HL-60 (cell line): ENCODE measurements at regions not wholly inside any gene's neighbourhood (a gene's known extent, or its start where the extent isn't known, plus 50 kb on each side); places are given as distances from the start of the nearest gene placed in this dataset.

Experiments
- SPI1 ChIP-seq: IDR thresholded peaks from 2 replicates; pipeline ENCODE4 v1.6.1; 2012; ENCODE audit warnings: low read depth, mild to moderate bottlenecking, borderline replicate concordance
- TF ChIP-seq, protein P1 (sequence below): IDR thresholded peaks from one replicate; pipeline ENCODE4 v1.5.1; 2011; ENCODE audit warnings: low read length, control low read depth, inconsistent platforms; ENCODE audit not compliant: insufficient read depth

DNA sequence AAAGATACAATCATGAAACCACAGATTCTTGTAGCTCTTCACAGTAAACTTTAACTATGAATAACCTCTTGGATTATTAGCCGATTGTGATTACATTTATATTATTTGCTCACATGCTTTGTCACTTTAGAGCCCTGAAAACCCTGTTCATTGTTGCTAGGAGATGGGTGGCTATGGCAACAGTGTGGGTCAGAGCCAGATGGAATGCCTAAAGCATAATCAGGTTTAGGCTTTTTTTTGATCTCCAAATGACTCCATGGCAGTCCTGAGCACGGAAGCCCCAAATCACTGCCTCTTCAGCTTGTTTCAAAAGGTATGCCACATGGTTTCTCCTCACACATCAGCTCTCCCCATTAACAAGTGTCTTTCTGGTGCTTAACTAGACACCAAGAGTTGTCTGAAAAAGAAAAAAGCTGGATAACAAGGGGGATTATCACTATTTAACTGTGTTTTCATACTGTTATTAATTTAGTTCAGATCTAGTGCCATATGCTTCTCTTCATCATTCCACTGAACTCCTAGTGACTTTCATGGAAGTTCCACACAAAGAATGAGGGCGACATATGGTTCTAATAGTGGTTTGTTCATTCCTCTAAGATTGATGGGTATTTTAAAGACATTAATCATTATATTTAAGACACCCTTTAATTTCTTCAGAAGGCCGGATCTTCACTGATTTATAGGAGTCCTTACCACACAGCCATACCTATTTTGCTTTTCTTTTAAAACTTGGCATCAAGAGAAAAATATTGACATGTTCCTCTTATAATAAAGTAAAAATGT is 88.8 kb upstream of the PAM start:
- TF ChIP-seq, protein P1, sequence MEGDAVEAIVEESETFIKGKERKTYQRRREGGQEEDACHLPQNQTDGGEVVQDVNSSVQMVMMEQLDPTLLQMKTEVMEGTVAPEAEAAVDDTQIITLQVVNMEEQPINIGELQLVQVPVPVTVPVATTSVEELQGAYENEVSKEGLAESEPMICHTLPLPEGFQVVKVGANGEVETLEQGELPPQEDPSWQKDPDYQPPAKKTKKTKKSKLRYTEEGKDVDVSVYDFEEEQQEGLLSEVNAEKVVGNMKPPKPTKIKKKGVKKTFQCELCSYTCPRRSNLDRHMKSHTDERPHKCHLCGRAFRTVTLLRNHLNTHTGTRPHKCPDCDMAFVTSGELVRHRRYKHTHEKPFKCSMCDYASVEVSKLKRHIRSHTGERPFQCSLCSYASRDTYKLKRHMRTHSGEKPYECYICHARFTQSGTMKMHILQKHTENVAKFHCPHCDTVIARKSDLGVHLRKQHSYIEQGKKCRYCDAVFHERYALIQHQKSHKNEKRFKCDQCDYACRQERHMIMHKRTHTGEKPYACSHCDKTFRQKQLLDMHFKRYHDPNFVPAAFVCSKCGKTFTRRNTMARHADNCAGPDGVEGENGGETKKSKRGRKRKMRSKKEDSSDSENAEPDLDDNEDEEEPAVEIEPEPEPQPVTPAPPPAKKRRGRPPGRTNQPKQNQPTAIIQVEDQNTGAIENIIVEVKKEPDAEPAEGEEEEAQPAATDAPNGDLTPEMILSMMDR, result no peak
- no peak for TF ChIP-seq SPI1
